Skeletal muscle tissue (tissue), 3 donors: ENCODE measurements at regions not wholly inside any gene's neighbourhood (a gene's known extent, or its start where the extent isn't known, plus 50 kb on each side); places are given as distances from the start of the nearest gene placed in this dataset.

ENCODE experiments used
- H3K27ac ChIP-seq: one replicate; pipeline ENCODE4 v1.7.0; 2013; ENCODE audit warnings: mild to moderate bottlenecking, low read depth, low read length, inconsistent platforms
- H3K27me3 ChIP-seq, 3 donors: one replicate each; pipeline ENCODE4 v1.7.0; 2013; ENCODE audit warnings: low read length in 3 of 3; ENCODE audit not compliant: control insufficient read depth in 3 of 3, insufficient read depth in 3 of 3
- H3K36me3 ChIP-seq, 3 donors: one replicate each; pipeline ENCODE4 v1.7.0; 2013; ENCODE audit warnings: low read length in 3 of 3; ENCODE audit not compliant: control insufficient read depth in 3 of 3, insufficient read depth in 3 of 3
- H3K4me1 ChIP-seq, 3 donors: one replicate each; pipeline ENCODE4 v1.7.0; 2013; ENCODE audit warnings: low read length in 3 of 3, mild to moderate bottlenecking in 3 of 3; ENCODE audit not compliant: control insufficient read depth in 3 of 3, insufficient read depth in 3 of 3
- H3K4me3 ChIP-seq, 3 donors: one replicate each; pipeline ENCODE4 v1.7.0; 2013; ENCODE audit warnings: low read length in 3 of 3
- H3K9ac ChIP-seq, 3 donors: one replicate each; pipeline ENCODE4 v1.7.0; 2013; ENCODE audit warnings: low read length in 3 of 3, mild to moderate bottlenecking in 3 of 3, moderate library complexity in 2 of 3, low read depth in 1 of 3
- H3K9me3 ChIP-seq, 3 donors: one replicate each; pipeline ENCODE4 v1.7.0; 2013; ENCODE audit warnings: low read length in 3 of 3; ENCODE audit not compliant: control insufficient read depth in 3 of 3
- donor health status: Osteomylitis.

DNA sequence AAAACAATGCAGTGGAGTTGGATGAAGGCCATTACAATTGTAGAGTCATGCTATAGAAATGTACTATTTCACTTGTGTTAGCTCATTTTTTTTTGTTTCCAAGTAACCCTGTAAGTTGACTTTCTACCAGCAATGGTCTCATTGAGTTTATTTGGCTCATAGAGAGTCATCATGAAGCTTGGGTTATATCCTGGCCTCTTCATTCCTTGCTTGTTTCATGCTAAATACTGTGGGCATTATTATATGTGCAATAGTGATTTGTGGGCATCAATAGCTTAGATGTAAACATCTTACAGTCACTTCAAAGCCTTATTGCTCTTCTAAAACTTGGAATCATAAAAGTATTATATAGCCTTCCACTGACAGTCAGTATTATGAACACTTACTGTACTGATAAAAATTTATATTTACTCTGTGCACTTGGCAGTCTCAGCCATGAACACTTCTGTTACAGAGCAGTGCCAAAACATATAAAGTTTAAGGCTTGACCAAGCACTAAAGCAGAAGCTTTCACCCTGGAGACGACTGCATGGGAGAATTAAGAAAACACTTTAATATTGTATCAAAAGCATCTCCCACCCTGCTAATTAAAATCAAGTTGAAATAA lies 751.2 kb downstream of the SATB2 start:
- H3K9ac ChIP-seq = no peak overlapping the region
- H3K4me1 ChIP-seq = no peaks in the 10 kb centered on the region
- H3K36me3 ChIP-seq = no peaks in the 10 kb centered on the region
- H3K27me3 ChIP-seq = no peaks in the 10 kb centered on the region
- no peaks in the 10 kb centered on the region for H3K9me3 ChIP-seq
- H3K27ac ChIP-seq = no peak overlapping the region
- no peak overlapping the region for H3K4me3 ChIP-seq

GRCh38 chr2:198703281-198703680 lies 754.5 kb downstream of the SATB2 start:
- no peaks in the 10 kb centered on the region for H3K4me1 ChIP-seq
- H3K9me3 ChIP-seq = no peaks in the 10 kb centered on the region
- no peaks in the 10 kb centered on the region for H3K36me3 ChIP-seq
- no peak overlapping the region for H3K9ac ChIP-seq
- no peak overlapping the region for H3K4me3 ChIP-seq
- H3K27ac ChIP-seq = no peak overlapping the region
- no peaks in the 10 kb centered on the region for H3K27me3 ChIP-seq

DNA sequence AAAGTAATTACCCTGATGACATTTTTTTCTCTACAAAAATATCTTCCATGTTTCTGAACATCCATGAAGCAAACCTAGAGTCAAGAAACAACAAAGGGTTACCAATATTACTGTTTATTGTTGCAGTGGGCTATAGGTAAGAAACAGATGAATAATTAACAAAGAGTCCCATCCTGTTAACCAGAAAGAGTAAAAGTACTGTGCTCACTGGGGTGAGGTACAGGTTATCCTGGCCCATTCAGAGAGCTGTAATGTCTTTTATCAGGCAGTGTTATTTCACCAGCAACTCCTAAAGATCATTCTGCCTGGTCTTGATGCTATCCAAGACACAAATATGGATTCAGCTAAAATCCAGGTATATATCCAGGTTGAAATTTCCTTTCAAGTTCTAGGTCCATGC lies 754.9 kb downstream of the SATB2 start:
- Histone ChIP-seq H3K27ac (no peak overlapping the region), H3K36me3 (no peaks in the 10 kb centered on the region), H3K9me3 (no peaks in the 10 kb centered on the region), H3K4me1 (no peaks in the 10 kb centered on the region), H3K9ac (no peak overlapping the region), H3K4me3 (no peak overlapping the region), H3K27me3 (no peaks in the 10 kb centered on the region)

DNA sequence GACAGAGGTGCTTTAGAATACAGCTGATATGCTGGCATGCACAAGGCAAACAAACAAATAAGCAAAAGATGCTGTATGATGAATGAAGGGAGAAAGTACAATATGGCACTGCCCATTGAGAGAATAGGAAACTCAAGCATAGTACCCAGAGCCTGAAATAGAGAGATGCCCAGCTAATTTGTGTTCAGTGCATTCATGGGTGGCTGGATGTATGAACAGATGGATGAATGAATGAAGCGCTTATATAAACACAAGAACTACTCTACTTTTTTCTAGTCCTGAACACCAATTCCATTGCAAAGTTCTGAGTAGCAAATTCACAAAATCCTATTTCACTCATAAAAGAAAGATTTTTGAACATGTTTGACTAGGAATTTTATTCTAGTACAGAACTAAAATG lies 756.3 kb downstream of the SATB2 start:
- H3K27me3 ChIP-seq = no peaks in the 10 kb centered on the region
- H3K4me3 ChIP-seq = no peak overlapping the region
- H3K9ac ChIP-seq = no peak overlapping the region
- H3K27ac ChIP-seq = no peak overlapping the region
- no peaks in the 10 kb centered on the region for H3K4me1 ChIP-seq
- no peaks in the 10 kb centered on the region for H3K36me3 ChIP-seq
- no peaks in the 10 kb centered on the region for H3K9me3 ChIP-seq

DNA sequence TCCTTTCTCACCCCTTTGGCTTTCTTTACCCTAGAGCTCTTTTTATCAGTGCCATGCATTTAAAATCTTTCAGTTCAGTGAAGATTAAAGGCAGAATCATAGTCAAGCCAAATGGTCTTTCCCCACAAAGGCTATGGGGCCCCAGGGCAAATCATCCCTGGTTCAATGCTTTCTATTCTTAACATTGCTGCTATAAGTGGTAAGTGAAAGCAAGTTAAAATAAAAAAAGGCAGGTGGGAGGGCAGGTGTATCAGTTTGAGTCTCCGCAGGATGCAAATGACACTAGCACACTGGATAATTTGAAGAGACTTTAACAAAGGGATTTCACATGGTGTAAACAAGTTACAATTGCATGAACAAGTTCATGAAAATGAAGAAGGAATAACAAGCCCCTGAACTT lies 757.4 kb downstream of the SATB2 start:
- no peak overlapping the region for H3K27ac ChIP-seq
- no peak overlapping the region for H3K4me3 ChIP-seq
- H3K9ac ChIP-seq = no peak overlapping the region
- no peaks in the 10 kb centered on the region for H3K36me3 ChIP-seq
- H3K27me3 ChIP-seq = no peaks in the 10 kb centered on the region
- H3K4me1 ChIP-seq = no peaks in the 10 kb centered on the region
- no peaks in the 10 kb centered on the region for H3K9me3 ChIP-seq

DNA sequence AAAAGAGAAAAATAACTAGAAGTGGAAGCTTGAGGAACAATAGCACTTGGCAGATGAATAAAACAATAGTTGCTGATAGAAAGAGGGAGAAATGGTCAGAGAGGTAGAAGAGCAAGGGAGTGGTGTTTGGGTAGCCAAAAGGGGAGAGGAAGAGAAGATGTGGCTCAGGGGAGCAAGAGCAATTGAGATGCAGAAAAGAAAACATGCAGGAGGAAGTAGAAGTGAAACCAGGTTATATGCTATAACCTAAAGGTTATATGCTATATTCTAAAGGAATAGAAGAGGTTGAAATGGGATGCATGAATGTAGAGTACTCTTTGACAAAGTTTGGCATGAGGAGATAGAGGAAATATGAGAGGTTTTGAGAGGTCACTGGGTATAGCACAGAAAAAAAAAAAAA lies 759.5 kb downstream of the SATB2 start:
- Histone ChIP-seq H3K4me3 (no peak overlapping the region), H3K4me1 (no peaks in the 10 kb centered on the region), H3K27ac (no peak overlapping the region), H3K27me3 (no peaks in the 10 kb centered on the region), H3K36me3 (no peaks in the 10 kb centered on the region), H3K9me3 (no peaks in the 10 kb centered on the region), H3K9ac (no peak overlapping the region)

DNA sequence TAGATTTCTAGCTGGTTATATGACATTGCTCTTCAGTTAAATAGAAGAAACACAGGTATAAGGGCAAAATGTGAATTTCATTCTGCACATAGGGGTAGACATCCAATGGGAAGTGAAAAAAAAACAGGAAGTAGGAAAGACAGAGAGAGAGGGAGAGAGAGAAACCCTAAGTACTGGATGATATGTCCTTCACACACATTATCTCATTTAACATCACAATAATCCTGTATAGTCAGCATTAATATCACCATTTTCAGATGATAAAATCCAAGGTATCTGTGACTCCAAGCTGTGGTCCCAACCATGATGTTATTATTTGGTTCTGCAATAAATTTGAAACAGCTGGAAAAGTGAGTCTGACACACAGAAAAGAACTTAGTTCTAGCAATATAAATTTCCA lies 759.9 kb downstream of the SATB2 start:
- Histone ChIP-seq H3K27me3 (no peaks in the 10 kb centered on the region), H3K9me3 (no peaks in the 10 kb centered on the region), H3K4me3 (no peak overlapping the region), H3K9ac (no peak overlapping the region), H3K4me1 (no peaks in the 10 kb centered on the region), H3K27ac (no peak overlapping the region), H3K36me3 (no peaks in the 10 kb centered on the region)

GRCh38 chr2:198697218-198697617 lies 760.5 kb downstream of the SATB2 start:
- Histone ChIP-seq H3K27ac (no peak overlapping the region), H3K36me3 (no peaks in the 10 kb centered on the region), H3K9me3 (no peaks in the 10 kb centered on the region), H3K4me3 (no peak overlapping the region), H3K4me1 (no peaks in the 10 kb centered on the region), H3K9ac (no peak overlapping the region), H3K27me3 (no peaks in the 10 kb centered on the region)

GRCh38 chr2:198695879-198696278 lies 761.9 kb downstream of the SATB2 start:
- Histone ChIP-seq H3K4me3 (no peak overlapping the region), H3K9me3 (no peaks in the 10 kb centered on the region), H3K4me1 (no peaks in the 10 kb centered on the region), H3K36me3 (no peaks in the 10 kb centered on the region), H3K9ac (no peak overlapping the region), H3K27ac (no peak overlapping the region), H3K27me3 (no peaks in the 10 kb centered on the region)

DNA sequence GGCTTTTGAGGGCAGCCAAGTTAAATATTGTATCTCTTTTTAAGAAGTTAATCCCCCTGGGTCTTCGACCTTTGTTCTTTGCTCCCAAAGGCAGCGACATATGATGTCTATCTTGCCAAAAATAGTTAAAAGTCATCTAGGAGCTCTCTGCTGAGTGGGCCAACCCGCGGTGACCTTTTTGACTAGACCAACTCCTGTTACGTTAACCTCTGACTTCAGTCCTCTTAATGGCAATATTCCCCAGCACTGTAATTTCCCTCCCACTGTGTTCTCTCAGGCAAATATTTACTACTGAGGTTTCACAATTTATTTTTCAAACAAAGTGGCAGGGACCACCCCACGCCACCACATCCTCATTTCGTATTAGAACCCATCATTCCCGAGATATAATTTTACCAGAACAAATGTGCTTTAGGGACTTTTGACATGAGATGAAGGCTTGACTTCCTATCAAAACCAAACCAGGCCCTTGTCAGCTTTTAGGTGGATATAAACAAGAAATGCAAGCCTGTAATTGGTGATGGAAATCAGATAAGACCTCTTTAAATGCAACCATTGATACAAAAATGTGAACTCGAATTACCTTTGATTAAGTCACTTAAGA lies 764.7 kb downstream of the SATB2 start:
- H3K4me3 ChIP-seq = no peak overlapping the region
- H3K36me3 ChIP-seq = no peaks in the 10 kb centered on the region
- H3K9ac ChIP-seq = no peak overlapping the region
- H3K27me3 ChIP-seq = no peaks in the 10 kb centered on the region
- H3K9me3 ChIP-seq = no peaks in the 10 kb centered on the region
- H3K4me1 ChIP-seq = no peaks in the 10 kb centered on the region
- no peak overlapping the region for H3K27ac ChIP-seq
